ENCODE measurements at regions not wholly inside any gene's neighbourhood (a gene's known extent, or its start where the extent isn't known, plus 50 kb on each side); places are given as distances from the start of the nearest gene placed in this dataset.

DNA sequence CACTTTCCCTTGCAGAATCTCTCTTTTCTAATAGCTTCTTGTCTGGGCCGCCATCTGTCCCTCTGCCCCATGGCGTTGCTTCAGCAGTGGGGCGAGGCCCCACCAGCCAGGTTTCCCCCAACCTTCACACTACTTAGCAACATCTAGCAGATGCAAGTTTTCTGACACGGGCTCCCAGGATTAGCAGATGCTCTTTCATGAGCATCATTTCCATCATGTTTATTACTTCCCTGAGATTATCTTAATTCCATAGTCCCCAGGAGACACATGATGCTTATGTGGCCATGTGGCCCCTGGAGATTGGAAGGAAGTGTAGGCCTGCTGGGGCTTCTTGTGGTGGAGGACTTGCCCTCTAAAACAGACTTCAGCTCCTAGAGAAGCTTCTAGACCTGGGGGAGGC, 102.0 kb upstream of the MYL2 start:
- 90% methylated on average over 4 of the region's 4 CpGs; no CpG with 5 or more reads in 1 of the 2 experiments for WGBS, 2 experiments (ENCODE audit: extremely low coverage in 1 of 2, insufficient coverage in 1 of 2, insufficient read length in 1 of 2, insufficient replicate concordance in 2 of 2, low coverage in 1 of 2, low lambda C conversion rate in 2 of 2, missing lambda C conversion rate in 1 of 2)
- Histone ChIP-seq H4K20me1 (replicated peaks in 1 of 2; ENCODE audit: control insufficient read depth in 1 of 2, insufficient read depth in 2 of 2, low read length in 2 of 2) (no peaks in the 10 kb centered on the region), H2AFZ (ENCODE audit: low read length) (no peak overlapping the region), H3K56ac (replicated peaks; ENCODE audit: insufficient read length, low read depth, low read length) (no peak overlapping the region), H3K9ac (replicated peaks in 1 of 4; ENCODE audit: extremely low read depth in 1 of 4, low read depth in 3 of 4, low read length in 3 of 4) (no peak overlapping the region), H4K5ac (ENCODE audit: insufficient read length, low read depth, low read length) (no peak overlapping the region), H4K91ac (replicated peaks; ENCODE audit: insufficient read length, low read length) (no peak overlapping the region), H3K14ac (ENCODE audit: insufficient read length) (no peak overlapping the region), H3K4me2 (ENCODE audit: insufficient read depth in 1 of 2, low read depth in 2 of 2, low read length in 2 of 2) (no peak overlapping the region), H3K18ac (ENCODE audit: extremely low read depth, low read length) (no peak overlapping the region), H3K79me1 (ENCODE audit: low read depth, low read length) (no peaks in the 10 kb centered on the region), H3K23me2 (ENCODE audit: low read depth, low read length) (no peaks in the 10 kb centered on the region), H2BK120ac (replicated peaks; ENCODE audit: low read depth, low read length) (no peak overlapping the region), H3K23ac (ENCODE audit: insufficient read length) (no peak overlapping the region), H3K79me2 (ENCODE audit: control insufficient read depth in 1 of 2, insufficient read depth in 2 of 2, low read length in 2 of 2) (no peaks in the 10 kb centered on the region), H2BK12ac (ENCODE audit: low read depth, low read length) (no peak overlapping the region), H3K27me3 (replicated peaks in 1 of 4; ENCODE audit: control insufficient read depth in 3 of 4, extremely low read depth in 1 of 4, insufficient read depth in 3 of 4, low read length in 3 of 4) (peaks cover 0 to 2% (median 0%) of the 10 kb centered on the region in 4 experiments; a peak in 3 of 7 replicates), H3K4me3 (ENCODE audit: extremely low read depth in 1 of 4, insufficient read depth in 2 of 4, low read depth in 3 of 4, low read length in 4 of 4) (no peak overlapping the region), H2BK20ac (ENCODE audit: low read length) (no peak overlapping the region), H4K8ac (ENCODE audit: extremely low read depth, insufficient read depth, low read length) (no peak overlapping the region), H3K4me1 (replicated peaks in 1 of 4; ENCODE audit: control insufficient read depth in 3 of 4, insufficient read depth in 4 of 4, low read length in 3 of 4) (no peaks in the 10 kb centered on the region), H3K9me3 (ENCODE audit: insufficient read depth in 2 of 2, low read depth in 1 of 2, low read length in 1 of 2) (no peaks in the 10 kb centered on the region), H3K4ac (replicated peaks; ENCODE audit: insufficient read length, low read depth, low read length) (no peak overlapping the region), H3K27ac (ENCODE audit: low read depth, low read length) (no peak overlapping the region), H2BK5ac (ENCODE audit: low read depth, low read length) (no peak overlapping the region), H3K36me3 (ENCODE audit: control insufficient read depth in 2 of 4, insufficient read depth in 4 of 4, low read length in 3 of 4) (no peaks in the 10 kb centered on the region), H2AK5ac (ENCODE audit: low read depth, low read length) (no peak overlapping the region), H2BK15ac (ENCODE audit: low read length) (no peak overlapping the region)
- POLR2A ChIA-PET (ENCODE audit: partially characterized antibody) = interaction anchor here (0.8 kb wide), 1 partner anchor 86 kb away, joined by 3 read pairs; no protein-coding TSS in a partner anchor
- DNase-seq (ENCODE audit: low read depth in 1 of 2, low spot score in 2 of 2) (no peak), FAIRE-seq (no peak)
- CTCF ChIA-PET (ENCODE audit: partially characterized antibody) = interaction anchor here (0.6 to 5.5 kb wide), 19 partner anchors 8 to 282 kb away, joined by 3 to 46 read pairs (median 5); no protein-coding TSS in a partner anchor
- TF ChIP-seq CREB1 (IDR thresholded peaks at IDR 0.05) (no peak), SP2 (IDR thresholded peaks at IDR 0.05; ENCODE audit: low read length) (no peak), RNF2 (IDR thresholded peaks at IDR 0.05; ENCODE audit: borderline replicate concordance, low read depth, low read length, missing control alignments, poor library complexity, severe bottlenecking) (no peak), RBBP5 (IDR thresholded peaks at IDR 0.05; ENCODE audit: borderline replicate concordance, low read depth, low read length) (no peak), SAP30 (IDR thresholded peaks at IDR 0.05; ENCODE audit: insufficient read depth, insufficient replicate concordance, low read length) (no peak), KDM5A (IDR thresholded peaks at IDR 0.05; ENCODE audit: low read length) (no peak), CBX8 (IDR thresholded peaks at IDR 0.05; ENCODE audit: borderline replicate concordance, low read depth, low read length) (no peak)
